Eye (tissue), 1 donor: ENCODE measurements at regions not wholly inside any gene's neighbourhood (a gene's known extent, or its start where the extent isn't known, plus 50 kb on each side); places are given as distances from the start of the nearest gene placed in this dataset.

Experiments
- DNase-seq: peaks from one replicate; pipeline ENCODE4 v3.0.0-alpha.2; 2015

DNA sequence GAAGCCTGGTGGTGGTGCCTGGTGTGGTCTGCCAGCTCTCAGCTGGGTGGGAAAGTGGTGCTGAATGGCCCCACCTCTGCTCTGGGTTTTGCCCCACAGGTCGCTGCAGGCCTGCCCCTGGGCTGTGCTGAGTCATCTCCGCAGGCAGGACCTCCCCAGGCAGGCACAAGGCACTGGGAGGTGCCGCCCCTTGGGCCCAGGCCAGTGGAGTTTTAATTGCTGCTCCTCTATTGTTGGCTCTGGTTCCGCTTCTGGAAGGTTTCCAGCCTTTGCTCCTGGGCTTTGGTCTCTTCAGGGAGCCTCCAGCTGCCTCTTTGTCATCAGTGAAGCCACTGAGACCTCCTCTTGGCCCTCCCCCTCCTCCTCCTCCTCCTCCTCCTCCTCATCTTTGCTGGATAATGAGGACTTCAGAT lies 180.3 kb upstream of the GRB10 start:
- DNase-seq, result peak; percentile 84

GRCh38 chr7:50962281-50962883 lies 179.7 kb upstream of the GRB10 start:
- DNase-seq, result no peak

DNA sequence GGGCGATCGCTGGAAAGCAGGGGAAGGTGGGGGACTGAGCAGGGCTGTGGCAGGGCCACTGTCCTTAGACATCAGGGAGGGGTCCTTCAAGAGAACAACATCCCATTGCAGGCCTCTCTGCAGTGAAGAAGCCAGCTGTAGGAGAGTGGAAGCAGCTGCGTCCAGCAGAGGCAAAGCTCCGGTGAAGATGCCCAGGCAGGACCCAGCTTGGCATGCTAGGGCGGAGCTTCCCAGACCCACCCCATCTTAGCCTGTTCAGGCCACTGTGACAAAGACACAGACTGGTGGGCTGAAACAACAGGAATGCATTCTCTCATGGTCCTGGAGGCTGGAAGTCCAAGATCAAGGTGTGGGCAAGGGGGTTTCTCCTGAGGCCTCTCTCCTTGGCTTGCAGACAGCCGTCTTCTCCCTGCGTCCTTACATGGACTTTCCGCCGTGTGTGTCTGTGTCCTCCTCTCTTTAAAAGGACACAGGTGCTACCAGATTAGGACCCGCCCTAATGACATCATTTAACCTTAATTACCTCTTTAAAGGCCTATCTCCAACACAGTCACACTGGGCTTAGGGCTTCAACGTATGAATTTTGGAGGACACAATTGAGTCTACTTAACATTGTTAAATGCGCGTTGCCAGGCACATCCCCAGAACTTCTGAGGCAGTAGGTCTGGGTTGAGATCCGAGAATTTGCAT lies 178.1 kb upstream of the GRB10 start:
- no peak for DNase-seq

- DNase-seq, result no peak
Measured at GRCh38 chr7:50959991-50960390, 177.3 kb upstream of the GRB10 start.

DNA sequence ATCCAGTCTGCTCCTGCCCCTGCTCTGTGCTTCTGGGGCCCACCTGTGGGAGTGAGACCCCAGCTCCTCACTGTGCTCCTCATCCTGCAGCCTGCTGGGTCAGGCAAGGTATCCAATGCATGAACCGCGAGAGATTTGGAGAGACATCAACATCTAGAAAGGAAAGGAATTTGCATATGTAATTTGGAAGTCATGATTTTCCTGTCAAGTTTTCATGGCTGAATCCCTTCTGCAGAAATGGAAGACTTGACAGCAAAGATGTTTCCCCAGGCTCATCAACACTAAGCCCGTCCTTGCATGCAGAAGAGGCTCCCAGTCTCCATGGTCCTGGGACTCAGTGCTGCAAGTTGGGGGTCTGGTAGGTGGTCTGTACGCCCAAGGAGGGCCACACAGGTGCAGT lies 176.9 kb upstream of the GRB10 start:
- DNase-seq, result no peak

DNA sequence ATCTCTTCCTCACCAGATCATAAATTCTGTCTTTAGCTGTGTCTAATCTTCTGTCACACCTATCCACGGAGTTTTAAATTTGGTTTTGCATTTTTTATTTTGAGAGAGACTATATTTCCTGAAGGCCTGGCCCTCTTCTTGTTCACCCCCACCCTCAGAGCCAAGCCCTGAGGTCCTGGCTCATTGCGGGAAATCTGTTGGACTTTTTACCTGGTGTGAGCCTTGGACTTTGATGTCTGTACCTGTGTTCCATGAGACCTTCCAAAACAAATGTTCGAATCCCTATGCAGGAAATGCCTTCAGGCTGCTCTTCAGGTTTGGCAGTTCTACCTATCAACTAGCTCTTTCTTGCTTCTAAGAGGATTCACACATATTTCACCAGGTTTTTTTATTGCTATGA lies 175.2 kb upstream of the GRB10 start:
- DNase-seq, result no peak

DNA sequence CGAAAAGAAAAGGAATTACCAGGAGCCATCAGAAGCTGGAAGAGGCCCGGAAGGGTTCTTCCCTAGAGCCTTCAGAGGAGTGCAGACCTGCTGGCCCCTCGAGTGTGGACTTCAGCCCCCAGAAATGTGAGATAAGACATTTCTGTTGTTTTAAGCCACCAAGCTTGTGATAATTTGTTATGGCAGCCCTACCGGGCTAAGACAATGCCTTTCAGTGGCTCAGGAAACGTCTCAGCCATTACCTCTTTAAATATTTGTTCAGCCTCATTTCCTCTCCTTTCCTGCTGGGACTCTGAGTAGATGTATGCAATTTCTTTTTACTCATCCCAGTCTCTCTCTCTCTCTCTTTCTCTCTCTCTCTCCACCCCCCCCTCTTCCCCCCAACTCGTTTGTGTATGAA lies 174.7 kb upstream of the GRB10 start:
- peak; percentile 66 for DNase-seq

- DNase-seq, result no peak
Measured at GRCh38 chr7:50956522-50957155, 173.9 kb upstream of the GRB10 start.

DNA sequence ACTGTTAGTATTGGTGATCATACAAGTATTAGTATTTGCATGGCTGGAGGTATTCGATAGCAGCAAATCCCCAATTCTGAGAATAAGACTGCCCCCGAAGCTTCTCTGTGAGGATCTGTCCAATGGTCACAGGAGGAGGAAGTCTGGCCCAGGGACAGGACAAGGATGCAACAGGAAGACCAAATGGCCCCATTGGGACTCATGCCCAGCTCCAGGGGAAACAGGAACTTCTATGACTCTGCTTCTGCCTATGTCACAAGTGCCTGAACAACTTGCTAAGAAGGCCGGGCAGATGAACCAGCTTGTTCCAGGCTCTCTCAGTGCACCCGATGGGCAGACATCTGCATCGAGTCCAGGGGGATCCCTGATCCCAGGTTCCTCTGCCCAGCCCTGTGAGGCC lies 172.0 kb upstream of the GRB10 start:
- no peak for DNase-seq

DNA sequence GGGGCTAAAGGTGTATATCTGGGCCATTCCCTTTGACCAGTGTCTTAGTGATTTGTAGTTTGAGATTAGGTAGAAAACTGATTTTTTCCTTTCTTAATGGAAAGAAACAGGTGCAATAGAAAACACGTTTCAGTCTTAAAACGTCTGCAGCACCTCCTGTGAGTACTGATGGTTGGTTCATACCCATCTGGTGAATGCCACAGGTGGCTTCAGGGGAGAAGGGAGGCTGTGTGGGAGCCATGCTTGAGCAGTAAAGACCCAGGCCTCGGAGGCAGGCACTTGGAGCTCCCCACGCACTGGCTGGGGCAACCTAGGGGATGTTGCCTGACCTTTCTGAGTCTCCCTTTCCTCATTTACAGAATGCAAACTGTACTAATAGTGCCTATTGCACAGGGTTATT lies 171.5 kb upstream of the GRB10 start:
- no peak for DNase-seq

DNA sequence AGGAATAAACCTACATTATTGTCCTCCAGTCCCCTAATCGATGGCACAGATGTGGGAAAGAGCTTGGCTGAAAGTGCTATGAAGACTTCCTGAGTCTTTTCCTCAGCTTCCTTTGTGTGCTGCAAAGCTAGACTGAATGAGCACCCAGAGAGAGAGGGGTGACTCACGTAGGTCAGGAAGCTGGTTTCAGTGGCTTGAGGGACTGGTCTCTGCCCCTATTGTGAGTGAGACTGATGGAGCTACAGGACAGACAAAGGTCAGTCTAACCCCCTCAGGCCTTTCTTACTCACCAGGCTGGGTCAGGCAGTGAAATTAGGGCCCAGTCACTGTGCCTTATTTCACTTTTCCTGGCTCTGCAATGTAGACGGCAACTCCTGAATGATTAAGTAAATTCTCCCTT lies 171.1 kb upstream of the GRB10 start:
- no peak for DNase-seq

DNA sequence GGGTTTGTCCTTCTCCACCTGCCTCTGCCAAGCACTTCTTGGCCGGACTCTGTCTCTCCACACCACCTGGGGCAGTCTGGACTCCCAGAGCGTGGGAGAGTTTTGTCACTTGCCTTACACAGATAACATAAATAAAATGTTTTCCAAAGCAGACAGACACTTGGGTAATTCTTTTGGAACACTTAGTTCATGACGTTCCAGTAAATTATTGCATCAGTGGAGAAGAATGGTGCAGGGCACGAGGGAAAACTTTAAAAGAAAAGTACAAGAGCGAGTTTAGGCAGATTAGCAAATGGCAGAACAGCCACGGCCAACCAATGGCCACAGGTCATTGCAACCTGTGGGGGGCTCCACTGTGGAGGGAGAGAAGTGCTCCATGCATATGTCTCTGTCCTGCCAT lies 170.6 kb upstream of the GRB10 start:
- DNase-seq, result no peak

DNA sequence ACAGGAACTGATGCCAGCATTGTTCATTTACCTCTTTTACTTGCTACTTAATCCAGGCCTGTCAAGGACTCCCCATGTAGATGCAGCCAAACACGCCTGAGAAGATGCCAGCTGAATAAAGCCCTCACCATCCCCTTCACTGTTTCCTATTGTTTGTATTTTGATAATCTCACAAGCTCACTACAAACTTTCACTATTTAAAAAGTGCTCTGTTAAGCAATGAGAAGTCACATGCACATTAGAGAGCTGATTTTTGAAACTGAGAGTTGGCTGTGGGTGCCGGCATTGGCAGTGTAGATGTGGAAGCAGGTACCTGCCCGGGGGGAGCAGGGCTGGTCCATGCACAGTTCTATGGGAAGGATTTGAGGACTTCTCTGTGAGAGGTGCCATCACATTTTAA lies 169.8 kb upstream of the GRB10 start:
- DNase-seq, result no peak

GRCh38 chr7:50952120-50952519 lies 169.4 kb upstream of the GRB10 start:
- DNase-seq, result no peak

DNA sequence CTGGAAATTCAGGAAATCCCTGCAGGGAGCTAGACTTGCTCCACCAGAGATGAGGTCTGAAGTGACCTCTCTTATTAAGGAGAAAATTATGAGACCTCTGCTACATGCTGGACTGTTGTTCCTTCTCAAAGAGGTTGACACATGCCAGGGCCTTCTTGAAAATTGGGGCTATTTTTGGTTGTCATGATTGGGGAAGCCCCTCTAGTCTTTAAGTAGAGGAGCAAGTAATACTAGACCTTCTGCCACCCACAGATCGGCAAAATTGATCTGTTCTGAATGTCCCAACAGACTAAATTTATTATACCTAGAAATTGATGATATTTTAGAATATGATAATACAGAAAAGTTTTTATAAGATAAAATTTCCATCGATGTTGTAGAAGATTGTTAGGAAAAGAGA lies 160.8 kb upstream of the GRB10 start:
- DNase-seq, result no peak

- DNase-seq, result no peak
Measured at GRCh38 chr7:50941525-50941924, 158.8 kb upstream of the GRB10 start.

DNA sequence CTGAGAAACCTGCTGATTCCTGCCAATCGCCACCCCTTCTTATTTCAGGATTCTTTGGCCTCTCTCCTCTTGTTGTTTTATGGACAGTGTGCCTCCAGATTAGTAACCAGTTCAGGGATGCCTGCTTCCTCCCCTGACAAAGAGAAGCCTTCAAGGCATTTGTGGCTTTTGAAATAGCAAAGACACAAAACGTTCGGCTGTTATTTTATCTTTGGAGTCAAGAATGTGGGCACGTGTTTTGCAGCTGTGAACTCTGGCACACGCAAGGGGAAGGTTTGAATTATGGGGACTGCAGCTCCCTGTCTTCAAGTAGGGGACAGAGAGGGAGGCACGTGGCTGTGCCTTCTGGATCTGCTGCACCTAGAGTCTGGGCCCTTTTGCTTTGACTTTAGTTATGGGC lies 157.9 kb upstream of the GRB10 start:
- no peak for DNase-seq

DNA sequence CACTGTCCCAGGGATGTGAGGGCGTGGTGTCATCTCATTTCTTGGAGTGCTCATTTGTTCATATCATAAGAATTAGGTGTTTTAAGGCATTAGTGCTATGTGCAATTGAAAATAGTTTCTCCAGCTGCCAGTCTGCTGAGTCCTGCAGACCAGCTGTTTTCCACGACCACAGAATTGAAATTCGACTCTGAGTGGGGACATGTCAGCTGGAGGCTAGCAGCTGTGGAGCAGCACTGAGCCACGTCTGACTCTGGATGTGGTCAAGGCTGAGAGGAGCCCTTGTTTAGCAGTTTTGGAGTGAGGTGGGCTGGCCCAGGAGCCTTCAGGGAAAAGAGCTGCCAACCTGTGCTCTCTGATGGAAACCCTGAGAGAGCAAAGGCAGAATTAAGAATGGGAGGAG lies 156.3 kb upstream of the GRB10 start:
- peak; percentile 57 for DNase-seq

- DNase-seq, result no peak
Measured at GRCh38 chr7:50937727-50938126, 155.0 kb upstream of the GRB10 start.

GRCh38 chr7:50926049-50926448 lies 143.4 kb upstream of the GRB10 start:
- no peak for DNase-seq

- DNase-seq, result no peak
Measured at GRCh38 chr7:50923476-50923875, 140.8 kb upstream of the GRB10 start.

DNA sequence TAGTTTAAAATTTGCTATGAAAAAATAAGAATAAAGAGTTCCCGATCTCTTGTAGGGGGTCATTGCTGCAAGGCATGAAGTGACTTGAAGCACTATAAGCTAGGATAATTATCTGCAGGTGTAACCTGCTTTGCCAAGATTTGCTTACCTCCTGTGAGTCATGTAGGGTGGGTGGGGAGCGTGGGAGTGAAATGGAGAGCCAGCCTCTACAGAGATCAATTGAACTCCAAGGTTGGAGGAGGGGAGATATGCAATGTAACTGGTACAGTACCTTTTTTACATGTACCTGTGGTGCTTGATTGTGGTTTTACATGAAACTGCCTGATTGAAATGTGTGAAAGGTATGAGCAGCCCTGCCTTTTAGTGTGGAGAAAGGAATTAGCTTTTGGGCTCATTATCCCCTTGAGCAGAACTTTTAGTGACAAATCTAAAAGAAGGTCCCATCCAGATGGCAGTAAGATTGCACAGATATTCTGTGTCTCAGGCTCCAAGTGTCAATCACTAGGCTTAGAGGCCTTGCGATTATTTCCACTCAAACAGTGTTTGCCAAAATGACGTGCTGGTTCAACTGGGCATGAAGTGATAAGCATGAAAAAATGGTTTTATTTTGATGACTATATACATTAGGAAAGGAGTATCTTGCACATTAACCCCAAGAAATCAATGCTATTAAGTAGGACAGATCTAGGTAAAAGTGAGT lies 138.6 kb upstream of the GRB10 start:
- no peak for DNase-seq

DNA sequence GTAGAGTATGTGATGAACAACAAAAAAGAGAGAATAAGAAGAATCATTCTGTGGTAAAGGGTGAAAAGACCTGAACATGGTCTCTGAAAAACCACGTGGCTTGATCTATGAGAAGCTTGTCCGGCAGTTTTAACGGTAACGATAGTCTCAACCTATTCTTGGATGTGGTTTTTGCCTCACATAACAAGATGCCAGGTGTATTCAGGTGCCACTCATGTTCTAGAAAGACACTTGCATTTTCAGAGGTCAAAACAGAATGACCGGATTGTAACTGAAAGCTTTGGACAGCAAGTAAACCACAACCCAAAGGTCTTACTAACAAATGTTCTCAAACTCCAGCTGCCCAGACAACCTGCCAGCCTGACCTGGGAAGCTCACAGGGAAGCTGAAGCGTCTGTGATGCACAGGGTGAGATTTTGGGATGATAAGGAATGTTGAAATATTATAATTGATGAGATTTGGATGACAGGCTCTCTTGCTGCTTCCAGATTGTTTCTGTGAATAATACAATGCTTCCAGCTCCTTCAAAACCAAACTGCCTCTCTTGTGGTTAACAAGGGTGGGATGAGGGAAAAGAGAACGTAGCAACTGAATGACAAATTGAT lies 137.4 kb upstream of the GRB10 start:
- no peak for DNase-seq

GRCh38 chr7:50915621-50916020 lies 132.9 kb upstream of the GRB10 start:
- DNase-seq, result no peak
